Spleen (tissue), 11 donors: ENCODE measurements at regions not wholly inside any gene's neighbourhood (a gene's known extent, or its start where the extent isn't known, plus 50 kb on each side); places are given as distances from the start of the nearest gene placed in this dataset.

ENCODE experiments used
- DNase-seq: peaks from one replicate; pipeline ENCODE4 v3.0.0-alpha.2; 2020
- H3K27ac ChIP-seq, 8 donors: fragments of 200-600 bp; sonication (generic) in 7 of 8; 1 replicate in 4 of 8; 2 replicates in 4 of 8; pipeline versions ENCODE4 v1.5.0 to v1.8.0; 2016 to 2021; ENCODE audit warnings: inconsistent platforms in 4 of 8, mild to moderate bottlenecking in 4 of 8, moderate library complexity in 1 of 8
- H3K27me3 ChIP-seq, 7 donors: fragments of 200-600 bp; sonication (generic) in 6 of 7; replicated peaks in 1 of 7; 1 replicate in 4 of 7; 2 replicates in 3 of 7; pipeline versions ENCODE4 v1.5.0 to v1.8.0; 2016 to 2021; ENCODE audit warnings: inconsistent platforms in 3 of 7, mild to moderate bottlenecking in 1 of 7
- H3K36me3 ChIP-seq, 6 donors: fragments of 200-600 bp; sonication (generic) in 5 of 6; 1 replicate in 4 of 6; 2 replicates in 2 of 6; pipeline versions ENCODE4 v1.5.0 to v1.8.0; 2016 to 2021; ENCODE audit warnings: inconsistent platforms in 2 of 6
- H3K4me1 ChIP-seq, 6 donors: fragments of 200-600 bp; sonication (generic) in 5 of 6; 1 replicate in 3 of 6; 2 replicates in 3 of 6; pipeline versions ENCODE4 v1.5.0 to v1.8.0; 2016 to 2021; ENCODE audit warnings: inconsistent platforms in 3 of 6
- H3K4me3 ChIP-seq, 8 donors: fragments of 200-600 bp; sonication (generic) in 7 of 8; 1 replicate in 4 of 8; 2 replicates in 4 of 8; pipeline versions ENCODE4 v1.5.0 to v1.8.0; 2016 to 2021; ENCODE audit warnings: inconsistent platforms in 4 of 8, mild to moderate bottlenecking in 4 of 8, moderate library complexity in 2 of 8
- H3K9me3 ChIP-seq, 8 donors: fragments of 200-600 bp; sonication (generic) in 7 of 8; 1 replicate in 4 of 8; 2 replicates in 4 of 8; pipeline versions ENCODE4 v1.5.0 to v1.8.0; 2016 to 2021; ENCODE audit warnings: inconsistent platforms in 4 of 8
- POLR2A ChIP-seq, 3 donors: fragments of 450-650 bp; IDR thresholded peaks; one replicate each; pipeline ENCODE4 v1.5.1; 2017; ENCODE audit warnings: antibody characterized with exemption in 3 of 3, mild to moderate bottlenecking in 1 of 3
- POLR2AphosphoS5 ChIP-seq, 3 donors: sonication (generic); formaldehyde crosslinking; IDR thresholded peaks; one replicate each; pipeline ENCODE4 v1.5.1; 2017; ENCODE audit warnings: antibody characterized with exemption in 3 of 3
- WGBS, 5 donors: extraction: QIAGEN DNeasy Blood & Tissue Kit in 3 of 5; methylation state at CpG; one replicate each; pipeline versions ENCODE4 v1.1.5 to v1.1.7; 2013 to 2018; 5-methylcytosine and 5-hydroxymethylcytosine counted together
- intact Hi-C: fragments of 100-400 bp; cut with DNase I; formaldehyde crosslinking; loops from one replicate; pipeline ENCODE4 v1.15.0; 2023; ENCODE audit warnings: low total_unique reads
- TF ChIP-seq, protein P1 (sequence below), 11 experiments: fragments of 200-600 bp in 7 of 11; fragments of 450-650 bp in 4 of 11; sonication (generic) in 4 of 11; IDR thresholded peaks in 8 of 11; conservative IDR thresholded peaks in 3 of 11; 1 replicate in 7 of 11; 2 replicates in 4 of 11; pipeline versions ENCODE4 v1.4.0 to v1.8.0; 2016 to 2021; ENCODE audit warnings: antibody characterized with exemption in 11 of 11, inconsistent platforms in 4 of 11, mild to moderate bottlenecking in 1 of 11
- donor health status: healthy with polysubstance abuse.
- donor health status: DM: no; HTN: no; CAD: no; lungs with moderate emphysema.
- donor health status: DM: no; HTN: no; CAD: no.
- donor health status: Bipolar disorder and iron deficiency.
- donor health status: healthy.
- donor health status: DM: no; HTN: no; CAD: no.
- donor health status: DM: yes; HTN: yes; CAD: no.

GRCh38 chr13:58476206-58476918 lies 844.8 kb downstream of the PCDH17 start:
- DNase-seq: no peak
- no peak for TF ChIP-seq POLR2A (IDR thresholded peaks at IDR 0.05)
- TF ChIP-seq, protein P1, sequence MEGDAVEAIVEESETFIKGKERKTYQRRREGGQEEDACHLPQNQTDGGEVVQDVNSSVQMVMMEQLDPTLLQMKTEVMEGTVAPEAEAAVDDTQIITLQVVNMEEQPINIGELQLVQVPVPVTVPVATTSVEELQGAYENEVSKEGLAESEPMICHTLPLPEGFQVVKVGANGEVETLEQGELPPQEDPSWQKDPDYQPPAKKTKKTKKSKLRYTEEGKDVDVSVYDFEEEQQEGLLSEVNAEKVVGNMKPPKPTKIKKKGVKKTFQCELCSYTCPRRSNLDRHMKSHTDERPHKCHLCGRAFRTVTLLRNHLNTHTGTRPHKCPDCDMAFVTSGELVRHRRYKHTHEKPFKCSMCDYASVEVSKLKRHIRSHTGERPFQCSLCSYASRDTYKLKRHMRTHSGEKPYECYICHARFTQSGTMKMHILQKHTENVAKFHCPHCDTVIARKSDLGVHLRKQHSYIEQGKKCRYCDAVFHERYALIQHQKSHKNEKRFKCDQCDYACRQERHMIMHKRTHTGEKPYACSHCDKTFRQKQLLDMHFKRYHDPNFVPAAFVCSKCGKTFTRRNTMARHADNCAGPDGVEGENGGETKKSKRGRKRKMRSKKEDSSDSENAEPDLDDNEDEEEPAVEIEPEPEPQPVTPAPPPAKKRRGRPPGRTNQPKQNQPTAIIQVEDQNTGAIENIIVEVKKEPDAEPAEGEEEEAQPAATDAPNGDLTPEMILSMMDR (IDR thresholded peaks at IDR 0.05 in 8 of 11, conservative IDR thresholded peaks at IDR 0.05 in 3 of 11): no peak
- TF ChIP-seq POLR2AphosphoS5 (IDR thresholded peaks at IDR 0.05): no peak
- Histone ChIP-seq H3K27ac (no peak overlapping the region), H3K4me1 (no peaks in the 10 kb centered on the region), H3K4me3 (no peak overlapping the region), H3K36me3 (no peaks in the 10 kb centered on the region), H3K9me3 (peaks cover 0 to 5% (median 0%) of the 10 kb centered on the region in 8 donors), H3K27me3 (no peaks in the 10 kb centered on the region)
- WGBS, 5 donors: 73 to 88% (median 75%) methylated on average over 6 of the region's 6 CpGs
- intact Hi-C loops: no loop called here

- TF ChIP-seq POLR2A (IDR thresholded peaks at IDR 0.05): no peak
- TF ChIP-seq POLR2AphosphoS5 (IDR thresholded peaks at IDR 0.05): no peak
- TF ChIP-seq, protein P1 (IDR thresholded peaks at IDR 0.05 in 8 of 11, conservative IDR thresholded peaks at IDR 0.05 in 3 of 11): no peak
- Histone ChIP-seq H3K4me1 (no peaks in the 10 kb centered on the region), H3K27ac (no peak overlapping the region), H3K27me3 (no peaks in the 10 kb centered on the region), H3K36me3 (no peaks in the 10 kb centered on the region), H3K4me3 (no peak overlapping the region), H3K9me3 (peaks cover 0 to 5% (median 0%) of the 10 kb centered on the region in 8 donors)
- 46 to 71% (median 64%) methylated on average over 1 of the region's 1 CpG for WGBS, 5 donors
- intact Hi-C loops: no loop called here
- DNase-seq: no peak
Measured at GRCh38 chr13:58478858-58479257, 847.3 kb downstream of the PCDH17 start.

DNA sequence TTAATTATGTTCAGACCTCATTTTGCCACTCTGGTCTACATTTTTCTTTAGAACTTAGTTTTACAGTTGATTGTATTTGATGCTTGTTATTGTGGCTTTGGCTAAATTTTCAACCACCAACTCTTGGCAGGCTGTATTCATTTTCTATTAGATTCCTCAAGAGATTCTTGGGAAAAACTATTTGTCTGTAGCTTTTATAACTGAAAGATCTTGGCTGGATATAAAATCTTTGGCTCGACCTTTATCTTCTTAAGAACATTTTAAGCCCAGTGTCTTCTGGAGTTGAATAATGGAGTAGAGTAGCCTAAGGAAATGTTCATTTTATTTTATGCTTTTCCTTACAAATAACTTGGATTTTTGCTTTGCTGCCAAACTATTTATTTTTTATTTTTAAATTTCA lies 848.5 kb downstream of the PCDH17 start:
- DNase-seq: no peak
- Histone ChIP-seq H3K36me3 (no peaks in the 10 kb centered on the region), H3K4me1 (no peaks in the 10 kb centered on the region), H3K9me3 (peaks cover 0 to 5% (median 0%) of the 10 kb centered on the region in 8 donors), H3K27me3 (no peaks in the 10 kb centered on the region), H3K4me3 (no peak overlapping the region), H3K27ac (no peak overlapping the region)
- TF ChIP-seq POLR2AphosphoS5 (IDR thresholded peaks at IDR 0.05) (no peak), POLR2A (IDR thresholded peaks at IDR 0.05) (no peak)
- TF ChIP-seq, protein P1 (IDR thresholded peaks at IDR 0.05 in 8 of 11, conservative IDR thresholded peaks at IDR 0.05 in 3 of 11): no peak
- intact Hi-C loops: no loop called here
- WGBS, 5 donors: 57 to 83% (median 68%) methylated on average over 1 of the region's 1 CpG

DNA sequence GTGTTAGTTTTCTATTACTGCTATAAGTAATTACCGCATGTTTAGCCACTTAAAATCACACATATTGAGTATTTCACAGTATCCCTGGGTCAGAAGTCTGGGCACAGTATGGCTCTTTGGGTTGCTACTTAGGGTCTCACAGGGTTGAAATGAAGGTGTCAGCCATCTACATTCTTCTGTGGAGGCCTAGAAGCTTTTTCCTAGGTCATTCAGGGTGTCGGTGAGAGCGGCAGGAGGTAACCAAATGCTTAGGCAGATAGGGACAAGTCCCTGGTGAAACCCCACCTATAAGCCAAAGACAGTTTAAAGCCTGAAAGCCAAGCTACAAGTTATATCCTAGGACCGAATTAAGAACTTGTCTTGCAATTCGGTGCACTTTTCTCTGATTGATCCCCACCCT lies 856.7 kb downstream of the PCDH17 start:
- Histone ChIP-seq H3K9me3 (peaks cover 0 to 17% (median 0%) of the 10 kb centered on the region in 8 donors), H3K27me3 (no peaks in the 10 kb centered on the region), H3K4me1 (no peaks in the 10 kb centered on the region), H3K4me3 (no peak overlapping the region), H3K36me3 (no peaks in the 10 kb centered on the region), H3K27ac (no peak overlapping the region)
- no peak for DNase-seq
- intact Hi-C loops: no loop called here
- 86 to 94% (median 91%) methylated on average over 5 of the region's 5 CpGs for WGBS, 5 donors
- TF ChIP-seq POLR2AphosphoS5 (IDR thresholded peaks at IDR 0.05): no peak
- TF ChIP-seq POLR2A (IDR thresholded peaks at IDR 0.05): no peak
- TF ChIP-seq, protein P1 (IDR thresholded peaks at IDR 0.05 in 8 of 11, conservative IDR thresholded peaks at IDR 0.05 in 3 of 11): no peak
